MV-4-11 (cell line): ENCODE measurements at regions not wholly inside any gene's neighbourhood (a gene's known extent, or its start where the extent isn't known, plus 50 kb on each side); places are given as distances from the start of the nearest gene placed in this dataset.
"Not testable (repeated sequence)": the region's sequence is repeated elsewhere in the genome, so short reads cannot be mapped to it uniquely, and the experiment has no call there.

Experiments used
- DNase-seq: peaks from one replicate; lab custom pipeline; 2025; lab: John Stamatoyannopoulos, UW

DNA sequence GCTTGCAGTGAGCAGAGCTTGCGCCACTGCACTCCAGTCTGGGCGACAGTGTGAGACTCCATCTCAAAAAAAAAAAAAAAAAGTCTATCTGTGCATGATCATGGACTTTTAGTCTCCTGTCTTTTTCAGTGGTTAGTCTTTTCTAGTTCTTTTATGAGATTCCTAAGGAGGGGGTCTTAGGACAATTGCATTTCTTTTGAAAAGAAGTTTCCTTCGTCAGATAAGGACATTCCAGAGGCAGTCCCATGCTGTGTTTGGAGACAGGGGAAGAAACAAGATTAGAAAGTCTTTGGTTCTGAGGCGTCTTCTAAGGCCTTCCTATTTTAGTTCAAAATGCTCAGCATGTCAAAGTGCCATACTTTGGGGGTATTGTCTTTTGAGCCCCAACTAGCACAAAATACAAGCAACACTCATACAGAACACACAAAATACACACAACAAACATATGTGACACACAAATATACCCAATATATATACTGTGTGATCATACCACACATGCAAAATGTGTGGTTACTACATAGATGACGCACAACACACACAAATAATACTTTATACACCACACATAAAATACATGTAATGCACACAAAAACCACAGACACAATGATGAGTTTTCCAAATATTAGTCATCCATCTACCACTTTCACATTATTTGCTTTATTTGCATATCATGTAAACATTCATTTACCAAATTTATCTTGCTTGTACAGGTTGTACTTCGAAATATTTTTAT, 394.5 kb downstream of the SPATA31D1 start:
- no peak for DNase-seq

DNA sequence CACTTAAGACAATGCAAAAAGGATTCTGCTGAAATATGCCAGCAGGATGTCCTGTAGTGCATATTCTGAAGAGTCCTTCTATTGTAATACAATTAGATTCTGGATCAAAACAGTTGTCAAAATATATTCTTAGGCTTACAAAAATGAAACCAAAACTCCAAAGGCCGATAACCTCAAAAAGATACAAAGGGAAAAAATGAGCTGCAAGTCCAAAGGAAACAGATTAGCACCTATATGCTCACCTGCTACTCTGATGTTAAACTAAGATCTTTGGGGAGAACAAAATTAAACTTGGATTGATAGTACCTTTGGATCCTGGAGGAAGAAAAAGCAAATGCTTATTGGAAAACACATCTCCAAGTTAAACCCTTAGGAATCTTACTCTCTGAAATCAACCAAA, 397.1 kb downstream of the SPATA31D1 start:
- DNase-seq: no peak

DNA sequence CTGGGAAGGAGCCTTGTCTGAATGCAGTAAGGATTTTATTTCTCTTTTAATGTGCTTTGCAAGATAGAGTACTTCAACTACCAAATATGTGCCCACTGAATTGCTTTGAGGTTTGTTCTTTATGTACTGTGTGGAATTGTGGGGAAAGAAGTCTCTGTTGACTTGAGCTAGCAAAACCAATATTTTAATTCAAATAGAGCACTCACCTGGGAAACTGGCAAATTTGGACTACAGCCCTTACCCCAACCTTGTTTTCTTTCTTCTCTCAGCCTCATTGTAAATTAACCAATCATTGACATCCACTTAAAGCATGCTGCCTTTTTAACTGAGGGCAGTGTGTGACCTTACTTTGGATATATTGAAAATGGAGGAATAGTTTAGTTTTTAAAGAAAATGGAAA, 409.0 kb downstream of the SPATA31D1 start:
- DNase-seq: no peak

DNA sequence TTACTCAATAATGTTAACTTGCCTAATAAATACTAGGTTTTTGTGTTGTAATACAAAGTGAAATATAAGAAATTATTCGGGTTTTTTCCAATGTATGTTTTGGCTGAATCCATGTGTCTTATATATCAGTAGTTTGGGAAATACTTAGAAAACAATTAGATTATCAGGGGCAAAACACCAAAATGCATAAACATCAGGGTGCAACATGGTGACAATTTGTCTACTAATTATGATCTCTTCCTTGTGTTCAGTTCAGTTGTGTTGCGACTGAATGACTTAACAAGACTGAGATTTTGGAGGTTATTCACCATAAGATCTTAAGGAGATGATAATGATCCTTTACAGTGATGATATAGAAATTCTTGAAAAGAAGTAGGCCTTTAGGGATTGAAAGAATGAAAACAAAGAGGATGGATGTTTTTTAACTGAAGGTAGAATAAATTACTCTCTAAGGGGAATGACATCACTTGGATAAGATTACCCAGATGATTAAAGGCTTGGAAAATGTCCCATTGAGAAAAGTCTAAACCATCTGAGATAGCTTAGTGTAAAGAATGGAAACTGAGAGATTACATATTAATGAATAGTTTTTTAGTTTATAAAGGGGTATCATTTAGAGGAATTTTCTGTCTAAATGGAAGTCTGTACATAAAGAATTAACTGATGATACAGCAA, 415.8 kb downstream of the SPATA31D1 start:
- no peak for DNase-seq

DNA sequence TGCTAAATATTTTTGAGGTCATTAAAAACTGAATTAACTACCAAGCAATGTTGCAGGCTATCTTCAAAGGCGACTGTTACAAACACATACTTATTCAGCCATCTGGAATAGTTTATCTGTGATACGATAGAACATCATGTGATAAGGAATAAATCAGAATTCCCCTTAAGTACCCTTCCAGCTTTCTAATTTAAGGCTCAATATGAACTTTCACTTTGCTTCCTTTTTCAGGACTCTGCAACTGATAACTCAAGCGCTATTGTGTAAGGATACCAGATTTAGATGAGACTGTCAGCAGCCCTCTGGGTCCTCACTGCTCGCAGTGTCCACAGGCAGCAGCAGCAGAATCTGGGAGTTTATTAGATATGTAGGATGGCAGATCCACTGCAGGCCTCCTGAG, 416.3 kb downstream of the SPATA31D1 start:
- DNase-seq: no peak

DNA sequence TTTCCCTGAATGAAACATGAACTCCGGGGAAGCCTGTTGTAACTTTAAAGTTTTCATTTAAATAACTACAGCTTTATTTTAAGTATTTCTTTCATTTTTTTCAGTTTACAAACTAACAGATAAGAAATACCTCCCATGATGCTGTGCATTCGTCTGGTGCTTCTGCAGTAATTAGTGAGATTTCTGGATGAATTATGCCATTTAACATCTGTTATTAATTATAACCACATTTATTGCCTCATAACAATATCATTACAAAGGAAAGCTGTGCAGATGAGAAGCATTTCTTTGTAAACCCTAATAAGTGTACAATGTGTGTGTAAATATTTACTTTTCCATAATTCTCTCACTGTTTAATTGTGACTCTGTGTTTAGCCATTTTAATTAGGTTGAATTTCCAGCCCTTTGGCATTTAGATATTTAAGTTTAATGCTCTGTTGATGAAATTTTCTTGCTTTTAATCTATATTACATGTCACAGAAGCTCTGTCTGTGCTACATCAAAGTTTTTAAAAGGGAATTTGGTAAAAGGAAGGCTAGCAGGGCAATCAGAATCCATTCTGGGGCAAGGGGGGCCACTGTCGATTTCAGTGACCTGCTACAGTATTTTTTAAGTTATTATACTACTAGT, 418.0 kb downstream of the SPATA31D1 start:
- no peak for DNase-seq

DNA sequence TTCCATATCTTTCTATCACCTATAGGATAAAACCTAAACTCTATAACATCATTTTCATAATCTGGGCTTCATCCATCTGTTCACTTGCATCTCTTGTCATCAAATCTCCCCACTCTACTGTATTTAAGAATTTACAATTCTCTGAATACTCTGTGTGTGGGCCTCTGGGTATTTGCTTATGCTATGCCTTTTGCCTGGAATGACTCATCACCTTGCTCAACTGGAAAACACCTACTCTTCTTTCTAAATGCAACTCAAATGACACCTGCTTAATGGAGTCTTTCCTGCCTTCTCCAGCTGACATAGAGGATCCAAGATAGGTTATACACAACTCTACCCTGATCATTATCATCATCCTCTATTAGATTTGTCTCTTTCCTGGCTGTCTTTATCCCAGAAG, 421.7 kb downstream of the SPATA31D1 start:
- DNase-seq: no peak

DNA sequence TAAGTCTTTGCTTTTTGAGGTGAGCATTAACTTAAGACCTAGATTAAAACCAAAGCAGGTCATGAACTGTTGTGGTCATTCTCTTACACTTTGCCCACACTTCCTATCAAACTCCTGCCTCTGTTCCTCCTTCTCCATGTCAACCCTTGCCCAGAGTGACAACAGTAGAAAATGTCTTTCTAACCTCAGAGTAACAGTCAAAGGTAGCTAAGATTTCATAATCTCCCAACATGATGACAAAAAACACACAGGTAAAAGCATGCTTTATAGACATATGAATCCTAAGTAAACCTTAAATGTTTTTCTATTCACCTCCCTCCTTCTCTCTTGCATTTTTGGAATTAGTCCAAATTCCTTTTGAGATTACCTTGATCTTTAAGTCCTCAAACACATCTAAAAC, 422.3 kb downstream of the SPATA31D1 start:
- no peak for DNase-seq

DNA sequence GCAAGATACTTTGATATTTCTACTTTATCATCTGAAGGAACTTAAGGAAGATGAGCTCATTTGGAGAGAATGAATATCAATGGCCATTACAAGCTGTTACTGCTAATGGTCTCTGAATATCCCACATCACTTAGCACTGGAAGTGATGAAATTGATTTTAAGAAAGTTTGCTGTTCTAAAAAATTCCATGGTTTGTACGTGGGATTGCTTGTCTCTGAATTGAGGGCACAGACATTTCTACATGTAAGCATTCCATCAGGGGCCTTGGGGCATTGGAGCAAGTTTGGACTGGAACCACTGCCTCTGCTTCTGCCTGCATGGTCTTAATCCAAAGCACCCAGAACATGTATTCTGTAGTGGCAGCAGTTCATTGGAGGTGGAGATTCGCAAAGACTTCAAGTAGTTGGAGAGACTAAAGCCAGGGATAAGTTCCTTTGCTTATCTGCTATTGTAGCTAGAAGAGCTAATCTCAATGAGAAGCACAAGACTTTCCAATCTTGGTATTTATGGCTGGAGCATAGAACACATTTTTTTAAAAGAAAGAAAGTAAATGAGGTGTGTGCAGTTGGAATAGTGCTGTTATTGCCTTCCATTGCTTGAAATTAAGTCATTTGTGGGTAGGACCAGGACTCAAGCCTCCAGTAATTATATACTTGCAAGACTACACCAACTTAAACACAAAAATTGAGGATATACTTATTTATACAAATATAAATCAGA, 424.2 kb downstream of the SPATA31D1 start:
- no peak for DNase-seq

DNA sequence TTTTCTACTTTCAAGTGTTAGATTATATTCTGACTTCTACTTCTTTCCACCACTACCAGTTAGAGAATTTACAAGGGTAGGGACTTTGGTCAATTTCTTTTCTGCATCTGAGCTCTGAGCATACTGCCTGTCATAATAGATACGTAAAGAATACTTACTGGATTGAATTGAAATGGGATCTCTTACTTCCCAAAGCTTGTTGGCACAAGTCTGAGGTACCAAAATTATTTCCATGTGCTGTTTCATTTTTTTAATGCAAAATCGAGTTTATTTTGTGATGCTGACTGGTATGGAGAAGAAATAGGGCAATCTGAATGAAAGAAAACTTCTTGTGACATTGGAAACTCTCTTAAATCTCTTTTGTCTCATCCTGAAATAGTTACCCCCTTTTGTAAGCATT, 428.9 kb downstream of the SPATA31D1 start:
- no peak for DNase-seq

DNA sequence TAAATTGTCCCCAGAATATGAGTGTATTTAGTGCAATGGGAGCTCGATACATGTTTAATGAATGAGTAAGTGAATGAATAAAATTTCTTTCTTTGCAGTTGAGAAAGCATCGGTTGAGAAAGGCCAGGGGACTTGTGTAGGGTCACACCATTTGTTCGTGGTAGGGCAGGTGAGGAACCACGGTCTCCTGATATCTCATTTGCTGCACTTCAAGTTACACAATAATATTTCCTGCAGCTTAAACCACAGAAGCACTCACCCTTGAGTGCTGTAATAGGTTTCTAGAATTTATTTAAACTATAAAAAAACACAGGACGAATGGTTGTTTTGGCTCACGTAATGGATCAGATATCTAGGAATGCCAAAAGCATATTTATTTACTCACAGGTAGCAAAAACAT, 429.8 kb downstream of the SPATA31D1 start:
- DNase-seq: no peak

DNA sequence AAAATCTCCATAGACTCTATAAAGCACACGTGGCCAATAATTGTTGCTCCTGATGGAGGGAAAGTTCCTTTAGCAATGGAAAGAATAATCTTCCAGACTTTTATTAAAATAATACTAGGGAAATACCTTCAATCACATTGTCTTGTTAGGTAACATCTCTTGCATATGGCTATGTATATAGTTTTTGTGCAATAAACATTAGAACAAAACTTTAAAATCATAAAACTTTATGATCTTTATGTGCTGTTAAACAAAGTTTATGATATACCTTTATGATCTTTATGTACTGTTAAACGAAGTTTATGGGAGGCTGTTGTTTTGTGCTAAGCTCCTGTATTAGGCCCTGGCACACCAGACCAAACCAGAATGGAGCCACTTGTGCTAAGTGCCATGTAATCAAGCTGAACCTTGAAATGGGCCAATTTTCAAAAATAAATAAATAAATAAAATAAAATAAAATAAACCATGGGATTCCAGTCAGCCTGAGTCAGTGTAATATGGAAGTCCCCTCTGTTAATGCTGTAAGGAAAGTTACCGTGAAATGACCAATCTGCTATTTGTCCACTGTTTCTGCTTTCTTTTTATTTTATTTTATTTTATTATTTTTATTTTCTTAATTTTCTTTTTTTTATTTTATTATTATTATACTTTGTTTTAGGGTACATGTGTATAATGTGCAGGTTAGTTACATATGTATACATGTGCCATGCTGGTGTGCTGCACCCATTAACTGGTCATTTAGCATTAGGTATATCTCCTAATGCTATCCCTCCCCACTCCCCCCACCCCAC, 431.3 kb downstream of the SPATA31D1 start:
- DNase-seq: no peak

DNA sequence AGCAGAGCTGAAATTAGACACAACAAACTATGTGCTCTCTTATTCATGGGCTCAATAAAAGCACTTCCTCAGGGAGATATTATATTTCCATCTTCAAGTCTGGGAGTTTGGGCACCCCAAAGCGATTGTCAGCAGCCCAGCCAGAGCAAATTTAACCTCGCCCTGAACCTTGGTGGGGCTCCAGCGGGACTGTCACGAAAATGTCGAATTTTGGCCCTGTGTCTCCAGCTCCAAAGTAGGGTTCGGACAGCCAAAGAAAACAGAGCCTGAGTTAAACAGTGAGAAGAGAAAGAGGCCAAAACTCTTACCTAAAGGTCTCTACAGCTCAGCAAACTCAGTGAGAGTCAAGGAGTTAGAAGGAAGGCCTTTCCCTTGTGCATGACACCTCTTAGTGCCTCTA, 432.9 kb downstream of the SPATA31D1 start:
- no peak for DNase-seq

DNA sequence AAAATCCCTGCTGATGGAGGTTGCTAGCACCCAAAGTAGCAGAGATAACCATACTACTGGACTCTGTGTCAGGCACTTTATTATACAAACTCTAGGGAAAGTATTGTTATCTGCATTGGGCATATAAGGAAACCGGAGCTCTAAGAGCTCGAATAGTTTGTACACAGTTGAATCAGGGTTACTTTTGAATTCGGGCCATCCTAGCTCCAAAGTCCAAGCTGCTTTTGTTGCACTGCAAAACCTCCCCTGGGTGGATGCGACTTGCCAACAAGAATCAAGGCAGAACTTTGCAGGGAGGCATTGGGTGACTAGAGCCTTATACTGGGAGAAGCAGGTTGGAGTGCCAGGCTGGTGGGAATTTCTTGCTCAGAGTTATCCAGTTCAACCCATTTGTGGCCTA, 435.1 kb downstream of the SPATA31D1 start:
- DNase-seq: no peak

DNA sequence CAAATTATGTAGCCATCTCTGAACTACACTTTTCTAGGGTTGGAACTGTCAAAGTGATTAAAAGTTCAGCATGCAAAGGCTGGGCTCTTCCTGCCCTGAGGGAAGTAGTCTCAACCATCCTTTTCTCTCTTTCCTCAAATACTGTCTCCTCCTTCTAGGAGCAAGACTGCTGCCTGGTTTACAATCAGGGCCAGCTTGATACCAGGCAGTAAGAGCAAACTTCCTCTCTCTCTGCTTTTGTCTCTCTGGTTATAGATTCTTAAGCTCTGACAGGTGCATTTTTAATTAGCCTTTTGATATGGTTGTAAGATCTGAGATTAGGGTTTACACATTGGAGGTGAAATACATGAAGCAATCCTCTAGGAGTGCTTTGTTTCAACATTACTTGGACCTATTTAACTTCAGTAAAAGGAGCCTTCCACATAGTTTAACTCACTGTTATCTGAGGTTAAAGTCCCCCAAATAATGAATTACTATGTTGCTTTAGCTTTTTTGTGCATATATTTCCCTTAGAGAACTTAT, 436.1 kb downstream of the SPATA31D1 start:
- no peak for DNase-seq

DNA sequence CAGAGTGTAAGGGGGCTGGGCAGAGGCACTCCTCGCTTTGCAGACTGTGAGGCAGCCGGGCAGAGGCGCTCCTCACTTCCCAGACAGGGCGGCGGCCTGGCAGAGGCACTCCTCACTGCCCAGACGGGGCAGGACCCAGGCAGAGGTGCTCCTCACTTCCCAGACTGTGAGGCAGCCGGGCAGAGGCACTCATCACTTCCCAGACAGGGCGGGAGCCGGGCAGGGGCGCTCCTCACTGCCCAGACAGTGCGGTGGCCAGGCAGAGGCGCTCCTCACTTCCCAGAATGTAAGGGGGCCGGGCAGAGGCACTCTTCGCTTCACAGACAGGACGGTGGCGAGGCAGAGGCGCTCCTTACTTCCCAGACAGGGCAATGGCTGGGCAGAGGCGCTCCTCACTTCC, 442.5 kb downstream of the SPATA31D1 start:
- DNase-seq: no peak

DNA sequence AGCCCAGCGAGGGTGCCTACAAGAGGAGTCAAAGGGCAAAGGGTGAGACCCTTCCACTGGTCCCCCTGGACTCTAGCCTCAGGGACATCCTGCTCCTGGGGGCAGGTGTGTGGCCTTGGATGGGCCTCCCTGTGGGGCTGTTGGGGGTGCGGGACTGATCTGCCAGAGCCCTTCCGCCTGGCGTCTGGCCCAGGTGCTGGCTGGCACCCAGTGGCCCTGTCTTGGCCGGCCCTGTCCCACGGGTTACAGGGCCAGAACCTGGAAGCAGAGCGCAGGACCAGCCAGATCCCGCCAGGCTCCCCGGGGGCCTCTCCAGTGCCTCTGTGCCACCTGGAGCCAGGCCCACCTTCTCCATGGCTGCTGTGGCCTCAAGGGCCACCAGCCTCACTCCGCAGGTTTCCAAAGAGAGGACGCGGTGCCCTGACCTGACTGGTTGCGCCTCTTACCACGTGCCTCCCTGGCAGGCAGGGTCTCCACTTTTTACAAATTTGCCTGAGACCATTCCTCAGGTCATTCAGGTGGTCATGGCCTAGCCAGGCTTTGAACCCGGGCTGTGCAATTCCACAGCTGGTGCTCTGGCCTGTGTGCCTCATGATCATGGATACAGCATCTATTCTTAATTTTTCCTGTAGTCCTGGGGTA, 444.8 kb downstream of the SPATA31D1 start:
- DNase-seq: not testable (repeated sequence)

DNA sequence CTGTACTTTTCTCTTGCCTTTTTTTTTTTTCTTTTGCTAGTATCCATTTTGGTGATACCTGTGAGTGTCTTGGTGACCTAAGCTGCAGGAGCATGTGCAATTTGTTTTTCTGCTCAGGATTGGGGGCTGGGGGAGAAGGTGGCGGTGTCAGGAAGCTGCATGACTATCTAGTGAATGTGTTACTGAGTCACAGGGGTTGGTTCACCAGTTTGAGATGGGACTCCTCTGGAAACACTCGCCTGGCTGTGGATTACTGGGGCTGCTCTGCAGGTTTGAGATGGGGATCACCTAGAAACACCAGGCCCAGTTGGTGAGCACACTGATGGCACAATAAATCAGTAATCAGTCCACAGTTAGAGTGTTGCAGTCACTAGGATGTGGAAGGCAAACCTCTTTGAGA, 447.9 kb downstream of the SPATA31D1 start:
- no peak for DNase-seq

DNA sequence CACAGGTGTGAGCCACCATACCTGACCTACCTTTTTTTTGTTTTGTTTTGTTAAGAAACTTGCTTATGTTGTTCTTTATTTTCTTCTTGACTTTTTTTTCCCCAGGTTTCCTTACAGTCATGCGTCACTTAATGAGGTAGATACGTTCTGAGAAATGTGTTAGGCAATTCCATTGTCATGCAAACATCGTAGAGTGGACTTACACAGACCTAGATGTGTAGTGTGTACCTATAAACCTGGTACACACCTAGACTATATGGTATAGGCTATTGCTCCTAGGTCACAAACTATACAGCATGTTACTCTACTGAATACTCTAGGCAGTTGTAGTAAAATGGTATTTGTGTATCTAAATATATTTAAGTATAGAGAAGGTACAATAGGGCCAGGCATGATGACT, 448.6 kb downstream of the SPATA31D1 start:
- not testable (repeated sequence) for DNase-seq

DNA sequence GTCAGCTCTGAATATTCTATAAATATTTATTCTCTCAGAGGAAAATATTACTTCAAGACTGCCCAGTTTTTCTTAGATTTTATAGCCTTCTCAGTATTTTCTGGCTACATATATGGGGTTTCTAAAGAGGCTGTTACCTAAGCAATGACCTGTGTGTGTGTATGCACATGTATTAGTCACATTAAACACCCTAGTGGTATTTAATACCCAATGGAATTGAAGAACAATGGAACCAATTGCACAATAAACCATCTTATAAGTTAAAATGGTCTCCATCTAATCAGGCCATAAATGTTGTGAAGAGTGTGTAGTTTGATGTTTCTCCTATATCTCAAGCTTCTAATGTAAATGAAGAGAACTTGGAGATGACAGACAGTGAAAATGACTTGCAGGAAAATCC, 450.0 kb downstream of the SPATA31D1 start:
- DNase-seq: no peak

DNA sequence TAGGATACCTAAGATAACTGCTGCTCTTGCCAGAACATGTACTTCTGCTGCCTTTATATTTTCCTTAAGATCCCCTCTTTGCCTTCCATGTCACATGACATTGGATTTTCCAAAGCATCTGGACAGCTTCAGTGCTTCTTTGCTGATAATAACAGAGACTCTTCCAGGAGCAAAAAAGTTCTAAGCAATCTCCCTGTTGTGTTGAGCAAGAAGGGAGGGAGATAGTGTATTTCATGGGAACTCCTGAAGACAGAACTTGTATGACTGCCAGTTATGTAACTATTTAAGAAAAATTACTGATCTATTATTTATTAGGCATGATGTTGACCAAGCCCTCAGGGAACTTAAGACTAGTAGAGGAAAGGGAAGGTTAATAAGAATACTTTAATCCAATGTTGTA, 454.7 kb downstream of the SPATA31D1 start:
- DNase-seq: no peak
